SK-N-SH (cell line): ENCODE measurements at regions not wholly inside any gene's neighbourhood (a gene's known extent, or its start where the extent isn't known, plus 50 kb on each side); places are given as distances from the start of the nearest gene placed in this dataset.

Experiments used
- CTCF ChIA-PET: fragments of 300-600, 350-600 bp; formaldehyde crosslinking; extraction: SDS; loops from one replicate; lab custom pipeline; 2021; lab: Yijun Ruan, JAX
- POLR2A ChIA-PET: fragments of 350-600 bp; sonication (Branson Sonifier 250); formaldehyde crosslinking; extraction: SDS; loops from one replicate; lab custom pipeline; 2020; ENCODE audit warnings: antibody characterized with exemption, inconsistent platforms; lab: Yijun Ruan, JAX
- DNase-seq: peaks from one replicate; pipeline ENCODE4 v3.0.0; 2012
- H2AFZ ChIP-seq: fragments of 200-600 bp; sonication (generic); 2 replicates; pipeline ENCODE4 v1.8.1; 2016; ENCODE audit warnings: antibody characterized with exemption, mild to moderate bottlenecking, low read depth
- H3F3A ChIP-seq: fragments of 200-600 bp; sonication (generic); replicated peaks from 2 replicates; pipeline ENCODE3; 2016; ENCODE audit warnings: antibody characterized with exemption, mild to moderate bottlenecking; ENCODE audit not compliant: insufficient read depth
- H3K27ac ChIP-seq, 2 experiments: fragments of 200-500 bp in 1 of 2; fragments of 200-600 bp in 1 of 2; sonication (Bioruptor generic) in 1 of 2; sonication (generic), shearing (Covaris generic) in 1 of 2; 2 replicates each; pipeline versions ENCODE4 v1.5.1 to v1.6.1; 2014 to 2016; ENCODE audit warnings: low read depth in 2 of 2, inconsistent platforms in 1 of 2, low read length in 1 of 2, mild to moderate bottlenecking in 1 of 2, mixed read lengths in 1 of 2
- H3K27me3 ChIP-seq: fragments of 200-600 bp; sonication (generic), shearing (Covaris generic); 2 replicates; pipeline ENCODE4 v1.6.1; 2016; ENCODE audit warnings: mixed run types; ENCODE audit not compliant: insufficient read depth
- H3K36me3 ChIP-seq, 2 experiments: fragments of 200-500 bp in 1 of 2; fragments of 200-600 bp in 1 of 2; sonication (Bioruptor generic) in 1 of 2; sonication (generic) in 1 of 2; replicated peaks in 1 of 2; 2 replicates each; pipeline versions ENCODE3 to v1.5.1; 2014 to 2016; ENCODE audit warnings: low read length in 1 of 2, mild to moderate bottlenecking in 1 of 2; ENCODE audit not compliant: insufficient read depth in 2 of 2, control insufficient read depth in 1 of 2
- H3K4me1 ChIP-seq, 2 experiments: fragments of 200-500 bp in 1 of 2; fragments of 200-600 bp in 1 of 2; sonication (Bioruptor generic) in 1 of 2; sonication (generic), shearing (Covaris generic) in 1 of 2; 2 replicates each; pipeline versions ENCODE4 v1.5.1 to v1.6.1; 2014 to 2016; ENCODE audit warnings: low read depth in 1 of 2, low read length in 1 of 2, mixed run types in 1 of 2; ENCODE audit not compliant: insufficient read depth in 2 of 2, control insufficient read depth in 1 of 2
- H3K4me2 ChIP-seq: fragments of 200-600 bp; sonication (generic), shearing (Covaris generic); 2 replicates; pipeline ENCODE4 v1.6.1; 2017; ENCODE audit warnings: mixed run types
- H3K4me3 ChIP-seq, 2 experiments: fragments of 200-500 bp in 1 of 2; fragments of 200-600 bp in 1 of 2; sonication (Bioruptor generic) in 1 of 2; sonication (generic), shearing (Covaris generic) in 1 of 2; 2 replicates each; pipeline versions ENCODE4 v1.5.1 to v1.8.1; 2014 to 2016; ENCODE audit warnings: low read depth in 2 of 2, inconsistent platforms in 1 of 2, low read length in 1 of 2, mild to moderate bottlenecking in 1 of 2, mixed read lengths in 1 of 2, moderate library complexity in 1 of 2
- H3K79me2 ChIP-seq: fragments of 200-600 bp; sonication (generic); 2 replicates; pipeline ENCODE4 v1.8.1; 2017; ENCODE audit warnings: mild to moderate bottlenecking; ENCODE audit not compliant: insufficient read depth
- H3K9ac ChIP-seq: fragments of 200-600 bp; sonication (generic); 2 replicates; pipeline ENCODE4 v1.6.1; 2017; ENCODE audit warnings: mixed run types
- H3K9me2 ChIP-seq: fragments of 200-600 bp; sonication (generic); 2 replicates; pipeline ENCODE4 v1.6.1; 2017; ENCODE audit warnings: mixed run types
- H3K9me3 ChIP-seq: fragments of 200-600 bp; sonication (generic); 2 replicates; pipeline ENCODE4 v1.6.1; 2017; ENCODE audit warnings: mixed run types, mild to moderate bottlenecking, moderate library complexity
- H4K20me1 ChIP-seq: fragments of 200-600 bp; sonication (generic); 2 replicates; pipeline ENCODE4 v1.6.1; 2017; ENCODE audit warnings: mild to moderate bottlenecking, mixed run types; ENCODE audit not compliant: insufficient read depth
- CHD2 ChIP-seq: fragments of 150-350 bp; IDR thresholded peaks from 2 replicates; pipeline ENCODE4 v1.6.1; 2018; ENCODE audit warnings: low read length; ENCODE audit not compliant: partially characterized antibody
- EP300 ChIP-seq, 2 experiments: IDR thresholded peaks; 2 replicates each; pipeline versions ENCODE4 v1.4.0 to v1.6.1; 2012; ENCODE audit warnings: borderline replicate concordance in 1 of 2, low read depth in 1 of 2, low read length in 1 of 2
- FOSL2 ChIP-seq: IDR thresholded peaks from 2 replicates; pipeline ENCODE4 v1.4.0; 2012; ENCODE audit warnings: low read depth, mild to moderate bottlenecking, moderate library complexity, borderline replicate concordance
- MEF2A ChIP-seq: IDR thresholded peaks from 2 replicates; pipeline ENCODE4 v1.4.0; 2012; ENCODE audit warnings: low read depth, borderline replicate concordance
- NRF1 ChIP-seq: IDR thresholded peaks from 2 replicates; pipeline ENCODE4 v1.6.1; 2012; ENCODE audit warnings: low read depth, mild to moderate bottlenecking, low read length
- RCOR1 ChIP-seq: fragments of 150-350 bp; IDR thresholded peaks from 2 replicates; pipeline ENCODE4 v1.6.1; 2017; ENCODE audit warnings: antibody characterized with exemption, low read length
- RXRA ChIP-seq: IDR thresholded peaks from 2 replicates; pipeline ENCODE4 v1.4.0; 2012; ENCODE audit warnings: low read depth, mild to moderate bottlenecking, borderline replicate concordance
- SMC3 ChIP-seq: IDR thresholded peaks from 2 replicates; pipeline ENCODE4 v1.6.1; 2012; ENCODE audit warnings: low read depth, low read length, improper control_type of control experiment
- WGBS: methylation state at CpG from one replicate; pipeline ENCODE4 v1.1.6; 2017; ENCODE audit warnings: low lambda C conversion rate; 5-methylcytosine and 5-hydroxymethylcytosine counted together
- TF ChIP-seq, protein P1 (sequence below): fragments of 150-350 bp; IDR thresholded peaks from 2 replicates; pipeline ENCODE4 v1.6.1; 2017; ENCODE audit warnings: antibody characterized with exemption, low read length, low read depth, borderline replicate concordance

DNA sequence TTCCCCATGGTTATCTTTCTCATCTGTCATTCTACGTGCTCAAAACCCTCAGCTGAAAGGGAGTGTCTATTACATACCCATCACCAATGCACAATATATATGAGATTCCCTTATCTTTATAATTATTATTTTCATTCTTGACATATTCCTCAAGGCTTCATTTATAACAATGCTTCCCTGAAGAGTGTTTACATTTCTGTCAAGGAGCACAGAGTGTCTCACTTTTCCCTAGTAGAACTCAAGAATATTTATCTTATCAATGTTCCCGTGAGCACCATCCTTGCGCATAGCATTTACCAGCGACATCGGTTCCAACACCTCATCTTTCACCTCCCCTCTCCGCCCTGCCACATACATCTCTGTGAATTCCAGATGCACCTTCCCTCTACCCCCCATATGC lies 250.6 kb downstream of the PLA2G4A start:
- Histone ChIP-seq H2AFZ (no peak overlapping the region), H3F3A (no peaks in the 10 kb centered on the region), H3K27me3 (no peaks in the 10 kb centered on the region), H3K9ac (no peak overlapping the region), H3K9me2 (no peaks in the 10 kb centered on the region), H4K20me1 (no peaks in the 10 kb centered on the region), H3K9me3 (no peaks in the 10 kb centered on the region), H3K4me2 (no peak overlapping the region), H3K4me3 (no peak overlapping the region), H3K27ac (no peak overlapping the region), H3K36me3 (peaks cover 0 to 2% of the 10 kb centered on the region in 2 experiments), H3K4me1 (no peaks in the 10 kb centered on the region; a peak in 1 of 4 replicates), H3K79me2 (no peaks in the 10 kb centered on the region)
- no peak for DNase-seq
- 82% methylated on average over 6 of the region's 6 CpGs for WGBS
- no peak for TF ChIP-seq RCOR1
- TF ChIP-seq NRF1, result no peak
- TF ChIP-seq MEF2A, result no peak
- no peak for TF ChIP-seq RXRA
- no peak for TF ChIP-seq EP300 (IDR thresholded peaks at IDR 0.05; ENCODE audit: borderline replicate concordance in 1 of 2, low read depth in 1 of 2, low read length in 1 of 2)
- ChIA-PET CTCF (no interaction called here), POLR2A (no interaction called here)

DNA sequence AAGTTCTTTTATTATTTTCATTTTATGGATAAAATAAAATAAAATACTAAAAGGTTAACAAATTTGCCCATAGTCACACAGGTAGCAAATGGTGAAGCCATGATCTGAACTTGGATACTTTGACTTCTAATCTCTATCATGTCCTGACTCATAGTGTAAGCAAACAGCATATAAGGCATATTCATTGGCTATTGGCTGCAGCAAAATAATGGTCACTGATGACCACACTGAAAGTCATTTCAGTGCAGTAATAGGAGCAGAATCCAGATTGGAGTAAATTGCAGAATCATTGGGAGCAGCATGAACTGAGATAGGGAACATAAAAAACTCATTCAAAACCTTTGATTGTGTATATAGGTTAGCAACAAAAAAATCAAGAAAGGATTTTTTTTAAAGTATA lies 262.9 kb downstream of the PLA2G4A start:
- Histone ChIP-seq H3K79me2 (no peaks in the 10 kb centered on the region), H3K9ac (no peak overlapping the region), H3K27me3 (no peaks in the 10 kb centered on the region), H3K27ac (no peak overlapping the region), H3K36me3 (no peaks in the 10 kb centered on the region), H3F3A (no peaks in the 10 kb centered on the region), H3K9me2 (no peaks in the 10 kb centered on the region), H3K9me3 (no peaks in the 10 kb centered on the region), H3K4me1 (no peaks in the 10 kb centered on the region), H4K20me1 (no peaks in the 10 kb centered on the region), H3K4me2 (no peak overlapping the region), H2AFZ (no peak overlapping the region), H3K4me3 (no peak overlapping the region)
- ChIA-PET CTCF (no interaction called here), POLR2A (no interaction called here)
- no peak for DNase-seq
- TF ChIP-seq RXRA, result no peak

DNA sequence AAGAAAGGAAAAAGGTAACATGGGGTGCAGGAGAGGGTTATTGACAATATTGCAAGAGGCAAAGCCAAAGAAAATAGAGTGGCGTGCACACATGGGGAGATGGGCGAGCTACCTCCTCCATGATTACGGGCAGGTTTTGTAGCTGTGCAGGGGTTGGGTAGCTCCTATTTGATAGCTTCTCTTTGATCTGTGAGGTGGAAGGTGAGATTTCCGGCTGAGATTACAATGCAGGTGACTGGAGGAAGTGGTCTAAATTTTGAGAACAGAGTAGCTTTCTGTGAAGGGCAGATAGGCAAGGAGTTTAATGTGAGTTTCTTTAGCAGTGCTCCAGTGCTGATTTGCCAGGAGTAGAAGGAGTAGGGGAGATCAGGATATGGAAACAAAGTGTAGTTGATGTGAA lies 263.4 kb downstream of the PLA2G4A start:
- no peak overlapping the region for H3K27ac ChIP-seq
- CTCF ChIA-PET, result no interaction called here
- H3K9me2 ChIP-seq, result no peaks in the 10 kb centered on the region
- TF ChIP-seq, protein P1, sequence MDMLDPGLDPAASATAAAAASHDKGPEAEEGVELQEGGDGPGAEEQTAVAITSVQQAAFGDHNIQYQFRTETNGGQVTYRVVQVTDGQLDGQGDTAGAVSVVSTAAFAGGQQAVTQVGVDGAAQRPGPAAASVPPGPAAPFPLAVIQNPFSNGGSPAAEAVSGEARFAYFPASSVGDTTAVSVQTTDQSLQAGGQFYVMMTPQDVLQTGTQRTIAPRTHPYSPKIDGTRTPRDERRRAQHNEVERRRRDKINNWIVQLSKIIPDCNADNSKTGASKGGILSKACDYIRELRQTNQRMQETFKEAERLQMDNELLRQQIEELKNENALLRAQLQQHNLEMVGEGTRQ, result no peak
- TF ChIP-seq MEF2A (no peak), RXRA (no peak), CHD2 (no peak), SMC3 (no peak), FOSL2 (no peak), NRF1 (no peak)
- no peak for DNase-seq
- no peak overlapping the region for H3K4me2 ChIP-seq
- no peaks in the 10 kb centered on the region for H4K20me1 ChIP-seq
- no peaks in the 10 kb centered on the region for H3F3A ChIP-seq
- no peaks in the 10 kb centered on the region for H3K4me1 ChIP-seq
- no peak overlapping the region for H2AFZ ChIP-seq
- WGBS, result 71% methylated on average over 4 of the region's 4 CpGs
- no peaks in the 10 kb centered on the region for H3K9me3 ChIP-seq
- POLR2A ChIA-PET, result no interaction called here
- no peak overlapping the region for H3K9ac ChIP-seq
- H3K27me3 ChIP-seq, result no peaks in the 10 kb centered on the region
- no peaks in the 10 kb centered on the region for H3K79me2 ChIP-seq
- H3K4me3 ChIP-seq, result no peak overlapping the region
- H3K36me3 ChIP-seq, result no peaks in the 10 kb centered on the region
